ENCODE measurements at regions not wholly inside any gene's neighbourhood (a gene's known extent, or its start where the extent isn't known, plus 50 kb on each side); places are given as distances from the start of the nearest gene placed in this dataset.

- Histone ChIP-seq H3K9me3 (ENCODE audit: control insufficient read depth in 2 of 3, insufficient read depth in 1 of 3, low read length in 3 of 3) (no peaks in the 10 kb centered on the region), H3K36me3 (ENCODE audit: control insufficient read depth in 2 of 3, insufficient read depth in 3 of 3, low read length in 3 of 3) (no peaks in the 10 kb centered on the region), H3K27me3 (ENCODE audit: control insufficient read depth, insufficient read depth, low read length) (no peaks in the 10 kb centered on the region), H3K9ac (ENCODE audit: low read length in 3 of 3) (no peak overlapping the region), H3K4me1 (ENCODE audit: control insufficient read depth in 2 of 3, insufficient read depth in 2 of 3, low read depth in 1 of 3, low read length in 3 of 3) (no peaks in the 10 kb centered on the region), H3K4me3 (ENCODE audit: low read length in 3 of 3) (no peak overlapping the region), H3K27ac (ENCODE audit: low read depth in 2 of 2, low read length in 2 of 2) (no peak overlapping the region)
- intact Hi-C loops (cut with DNase I), result no loop called here
- DNase-seq (no peak), FAIRE-seq (no peak)
- no peak for TF ChIP-seq CTCF (IDR thresholded peaks at IDR 0.05; ENCODE audit: borderline replicate concordance, extremely low read depth, insufficient read depth)
These were observed 788.9 kb upstream of the CA10 start for GRCh38 chr17:52947418-52947817.

GRCh38 chr17:52938623-52939230 is 780.2 kb upstream of the CA10 start:
- H3K36me3 ChIP-seq (ENCODE audit: control insufficient read depth in 2 of 3, insufficient read depth in 3 of 3, low read length in 3 of 3), result no peaks in the 10 kb centered on the region
- H3K27me3 ChIP-seq (ENCODE audit: control insufficient read depth, insufficient read depth, low read length), result no peaks in the 10 kb centered on the region
- H3K9ac ChIP-seq (ENCODE audit: low read length in 3 of 3), result no peak overlapping the region
- FAIRE-seq (no peak), DNase-seq (no peak)
- no peak overlapping the region for H3K27ac ChIP-seq (ENCODE audit: low read depth in 2 of 2, low read length in 2 of 2)
- no peaks in the 10 kb centered on the region for H3K4me1 ChIP-seq (ENCODE audit: control insufficient read depth in 2 of 3, insufficient read depth in 2 of 3, low read depth in 1 of 3, low read length in 3 of 3)
- no peak for TF ChIP-seq CTCF (IDR thresholded peaks at IDR 0.05; ENCODE audit: borderline replicate concordance, extremely low read depth, insufficient read depth)
- no peak overlapping the region for H3K4me3 ChIP-seq (ENCODE audit: low read length in 3 of 3)
- intact Hi-C loops (cut with DNase I), result no loop called here
- H3K9me3 ChIP-seq (ENCODE audit: control insufficient read depth in 2 of 3, insufficient read depth in 1 of 3, low read length in 3 of 3), result peaks cover 0 to 3% (median 0%) of the 10 kb centered on the region in 3 donors

GRCh38 chr17:52930581-52930980 is 772.1 kb upstream of the CA10 start:
- no peak for TF ChIP-seq CTCF (IDR thresholded peaks at IDR 0.05; ENCODE audit: borderline replicate concordance, extremely low read depth, insufficient read depth)
- intact Hi-C loops (cut with DNase I), result no loop called here
- FAIRE-seq, result no peak
- no peak overlapping the region for H3K27ac ChIP-seq (ENCODE audit: low read depth in 2 of 2, low read length in 2 of 2)
- H3K9me3 ChIP-seq (ENCODE audit: control insufficient read depth in 2 of 3, insufficient read depth in 1 of 3, low read length in 3 of 3), result no peaks in the 10 kb centered on the region
- H3K4me3 ChIP-seq (ENCODE audit: low read length in 3 of 3), result no peak overlapping the region
- DNase-seq, result no peak
- no peaks in the 10 kb centered on the region for H3K36me3 ChIP-seq (ENCODE audit: control insufficient read depth in 2 of 3, insufficient read depth in 3 of 3, low read length in 3 of 3)
- no peaks in the 10 kb centered on the region for H3K4me1 ChIP-seq (ENCODE audit: control insufficient read depth in 2 of 3, insufficient read depth in 2 of 3, low read depth in 1 of 3, low read length in 3 of 3)
- no peaks in the 10 kb centered on the region for H3K27me3 ChIP-seq (ENCODE audit: control insufficient read depth, insufficient read depth, low read length)
- no peak overlapping the region for H3K9ac ChIP-seq (ENCODE audit: low read length in 3 of 3)

GRCh38 chr17:52930145-52930544 is 771.6 kb upstream of the CA10 start:
- no peak overlapping the region for H3K9ac ChIP-seq (ENCODE audit: low read length in 3 of 3)
- H3K27ac ChIP-seq (ENCODE audit: low read depth in 2 of 2, low read length in 2 of 2), result no peak overlapping the region
- H3K4me1 ChIP-seq (ENCODE audit: control insufficient read depth in 2 of 3, insufficient read depth in 2 of 3, low read depth in 1 of 3, low read length in 3 of 3), result no peaks in the 10 kb centered on the region
- DNase-seq, result peak in 1 of 5 donors; percentile 1
- no peak overlapping the region for H3K4me3 ChIP-seq (ENCODE audit: low read length in 3 of 3)
- no peak for TF ChIP-seq CTCF (IDR thresholded peaks at IDR 0.05; ENCODE audit: borderline replicate concordance, extremely low read depth, insufficient read depth)
- H3K36me3 ChIP-seq (ENCODE audit: control insufficient read depth in 2 of 3, insufficient read depth in 3 of 3, low read length in 3 of 3), result no peaks in the 10 kb centered on the region
- FAIRE-seq, result no peak
- intact Hi-C loops (cut with DNase I), result no loop called here
- no peaks in the 10 kb centered on the region for H3K27me3 ChIP-seq (ENCODE audit: control insufficient read depth, insufficient read depth, low read length)
- H3K9me3 ChIP-seq (ENCODE audit: control insufficient read depth in 2 of 3, insufficient read depth in 1 of 3, low read length in 3 of 3), result no peaks in the 10 kb centered on the region

All from kidney (tissue), 13 donors.